GM18498 (cell line): ENCODE measurements at regions not wholly inside any gene's neighbourhood (a gene's known extent, or its start where the extent isn't known, plus 50 kb on each side); places are given as distances from the start of the nearest gene placed in this dataset.

Source experiments
- ATAC-seq: cut with Tn5 transposase; IDR thresholded peaks from one replicate; pipeline ENCODE4 v1.9.1; 2021; ENCODE audit warnings: mild to moderate bottlenecking, moderate library complexity; ENCODE audit not compliant: unreplicated experiment

GRCh38 chrX:124275182-124275894 lies 57.1 kb upstream of the TEX13D start:
- ATAC-seq, result no peak

DNA sequence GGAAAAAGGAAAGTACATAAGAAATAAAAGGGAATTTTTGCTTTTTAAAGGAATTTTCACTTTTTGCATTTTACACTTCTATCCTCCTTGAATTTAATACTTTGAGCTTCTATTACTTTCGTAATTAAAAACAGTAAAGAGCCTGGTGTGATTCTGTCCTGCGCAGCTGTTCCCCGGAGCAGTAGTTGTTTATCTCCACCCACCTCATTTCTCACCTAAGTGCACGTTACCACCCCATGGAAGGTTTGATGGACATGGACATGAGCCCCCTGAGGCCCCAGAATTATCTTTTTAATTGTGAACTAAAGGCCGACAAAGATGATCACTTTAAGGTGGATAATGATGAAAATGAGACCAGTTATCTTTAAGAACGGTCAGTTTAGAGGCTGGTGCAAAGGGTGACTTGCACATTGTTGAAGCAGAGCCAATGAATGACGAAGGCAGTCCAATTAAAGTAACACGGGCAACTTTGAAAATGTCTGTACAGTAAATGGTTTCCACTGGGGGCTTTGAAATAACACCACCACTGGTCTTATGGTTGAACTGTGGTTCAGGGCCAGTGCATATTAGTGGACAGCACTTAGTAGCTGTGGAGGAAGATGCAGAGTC lies 52.1 kb upstream of the TEX13D start:
- ATAC-seq, result no peak

DNA sequence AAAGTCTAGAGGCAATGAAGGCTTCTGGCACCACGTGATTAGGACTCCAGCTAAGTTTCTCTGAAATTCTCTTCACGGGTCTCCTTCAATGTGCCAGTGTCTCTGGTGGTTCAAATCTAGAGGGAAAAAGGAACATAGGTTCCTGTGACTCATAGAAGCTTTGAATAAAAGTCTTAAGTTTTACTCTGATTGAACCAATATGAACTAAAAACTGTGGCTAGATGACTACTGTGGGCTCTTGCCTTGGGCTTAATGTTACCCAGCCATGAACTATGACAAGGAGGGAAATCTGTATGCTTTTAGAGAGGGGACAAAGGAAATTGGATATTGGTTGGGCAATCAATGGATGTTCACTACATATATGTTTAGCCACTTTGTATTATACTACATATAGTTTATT lies 49.9 kb upstream of the TEX13D start:
- no peak for ATAC-seq
